ENCODE measurements at regions not wholly inside any gene's neighbourhood (a gene's known extent, or its start where the extent isn't known, plus 50 kb on each side); places are given as distances from the start of the nearest gene placed in this dataset.

GRCh38 chr6:137968901-137969300, 101.8 kb downstream of the TNFAIP3 start (continued):
- no peak for TF ChIP-seq ZBTB11 (CRISPR knock-in tag; IDR thresholded peaks at IDR 0.05)
- TF ChIP-seq U2AF2 (optimal IDR thresholded peaks at IDR 0.05; ENCODE audit: low read depth, low read length) = no peak
- TF ChIP-seq IRF2 (CRISPR knock-in tag; IDR thresholded peaks at IDR 0.05) = no peak
- TF ChIP-seq MECOM (CRISPR knock-in tag; IDR thresholded peaks at IDR 0.05) = peak; percentile 81
- TF ChIP-seq, protein P1, sequence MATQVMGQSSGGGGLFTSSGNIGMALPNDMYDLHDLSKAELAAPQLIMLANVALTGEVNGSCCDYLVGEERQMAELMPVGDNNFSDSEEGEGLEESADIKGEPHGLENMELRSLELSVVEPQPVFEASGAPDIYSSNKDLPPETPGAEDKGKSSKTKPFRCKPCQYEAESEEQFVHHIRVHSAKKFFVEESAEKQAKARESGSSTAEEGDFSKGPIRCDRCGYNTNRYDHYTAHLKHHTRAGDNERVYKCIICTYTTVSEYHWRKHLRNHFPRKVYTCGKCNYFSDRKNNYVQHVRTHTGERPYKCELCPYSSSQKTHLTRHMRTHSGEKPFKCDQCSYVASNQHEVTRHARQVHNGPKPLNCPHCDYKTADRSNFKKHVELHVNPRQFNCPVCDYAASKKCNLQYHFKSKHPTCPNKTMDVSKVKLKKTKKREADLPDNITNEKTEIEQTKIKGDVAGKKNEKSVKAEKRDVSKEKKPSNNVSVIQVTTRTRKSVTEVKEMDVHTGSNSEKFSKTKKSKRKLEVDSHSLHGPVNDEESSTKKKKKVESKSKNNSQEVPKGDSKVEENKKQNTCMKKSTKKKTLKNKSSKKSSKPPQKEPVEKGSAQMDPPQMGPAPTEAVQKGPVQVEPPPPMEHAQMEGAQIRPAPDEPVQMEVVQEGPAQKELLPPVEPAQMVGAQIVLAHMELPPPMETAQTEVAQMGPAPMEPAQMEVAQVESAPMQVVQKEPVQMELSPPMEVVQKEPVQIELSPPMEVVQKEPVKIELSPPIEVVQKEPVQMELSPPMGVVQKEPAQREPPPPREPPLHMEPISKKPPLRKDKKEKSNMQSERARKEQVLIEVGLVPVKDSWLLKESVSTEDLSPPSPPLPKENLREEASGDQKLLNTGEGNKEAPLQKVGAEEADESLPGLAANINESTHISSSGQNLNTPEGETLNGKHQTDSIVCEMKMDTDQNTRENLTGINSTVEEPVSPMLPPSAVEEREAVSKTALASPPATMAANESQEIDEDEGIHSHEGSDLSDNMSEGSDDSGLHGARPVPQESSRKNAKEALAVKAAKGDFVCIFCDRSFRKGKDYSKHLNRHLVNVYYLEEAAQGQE (IDR thresholded peaks at IDR 0.05; ENCODE audit: borderline replicate concordance) = no peak
- TF ChIP-seq, protein P1 (CRISPR knock-in tag; IDR thresholded peaks at IDR 0.05; ENCODE audit: low read depth) = no peak
- TF ChIP-seq STAG1 (CRISPR knock-in tag; IDR thresholded peaks at IDR 0.05; ENCODE audit: borderline replicate concordance) = no peak
- TF ChIP-seq ZNF609 (CRISPR knock-in tag; IDR thresholded peaks at IDR 0.05; ENCODE audit: borderline replicate concordance) = no peak

All from K562 (cell line).